Neural cell (in vitro differentiated cells): ENCODE measurements at regions not wholly inside any gene's neighbourhood (a gene's known extent, or its start where the extent isn't known, plus 50 kb on each side); places are given as distances from the start of the nearest gene placed in this dataset.

ENCODE experiments used
- CTCF ChIP-seq: fragments of 450-650 bp; IDR thresholded peaks from 2 replicates; pipeline ENCODE4 v1.5.1; 2014; ENCODE audit warnings: antibody characterized with exemption, mild to moderate bottlenecking, moderate library complexity; ENCODE audit not compliant: poor library complexity, severe bottlenecking
- EP300 ChIP-seq: fragments of 450-650 bp; conservative IDR thresholded peaks from 2 replicates; pipeline ENCODE4 v1.6.1; 2014; ENCODE audit warnings: antibody characterized with exemption, mild to moderate bottlenecking, moderate library complexity; ENCODE audit not compliant: poor library complexity, severe bottlenecking
- EZH2 ChIP-seq: fragments of 200-600, 300-800 bp; shearing (Covaris generic), sonication (generic); IDR thresholded peaks from 2 replicates; pipeline ENCODE4 v1.6.1; 2014; ENCODE audit warnings: antibody characterized with exemption, low read length, borderline replicate concordance, mild to moderate bottlenecking; ENCODE audit not compliant: insufficient read depth, poor library complexity, severe bottlenecking
- MXI1 ChIP-seq: fragments of 450-650 bp; conservative IDR thresholded peaks from 2 replicates; pipeline ENCODE4 v1.6.1; 2014; ENCODE audit warnings: antibody characterized with exemption, mild to moderate bottlenecking; ENCODE audit not compliant: poor library complexity, severe bottlenecking
- POLR2AphosphoS5 ChIP-seq: IDR thresholded peaks from 2 replicates; pipeline ENCODE4 v1.6.1; 2012
- REST ChIP-seq: IDR thresholded peaks from 2 replicates; pipeline ENCODE4 v1.6.1; 2012; ENCODE audit warnings: borderline replicate concordance
- SMC3 ChIP-seq: fragments of 450-650 bp; conservative IDR thresholded peaks from 2 replicates; pipeline ENCODE4 v1.6.1; 2014; ENCODE audit warnings: antibody characterized with exemption, mild to moderate bottlenecking, moderate library complexity; ENCODE audit not compliant: poor library complexity
- TAF1 ChIP-seq: IDR thresholded peaks from 2 replicates; pipeline ENCODE4 v1.6.1; 2012; ENCODE audit warnings: low read depth

GRCh38 chr20:7492257-7492656 lies 448.0 kb downstream of the HAO1 start:
- TF ChIP-seq EZH2 (no peak), CTCF (no peak), REST (no peak), MXI1 (no peak), EP300 (no peak), POLR2AphosphoS5 (no peak), TAF1 (no peak), SMC3 (no peak)
